GM13976 (cell line): ENCODE measurements at regions not wholly inside any gene's neighbourhood (a gene's known extent, or its start where the extent isn't known, plus 50 kb on each side); places are given as distances from the start of the nearest gene placed in this dataset.

Source experiments
- DNase-seq: peaks from one replicate; pipeline ENCODE4 v3.0.0; 2012; ENCODE audit warnings: low spot score
- in situ Hi-C: fragments of 300-500 bp; cut with MboI; formaldehyde crosslinking; loops from one replicate; pipeline ENCODE4 v1.12.0; 2022; ENCODE audit warnings: low sequenced_read_pairs, mixed read lengths, inconsistent platforms; ENCODE audit not compliant: unreplicated experiment
- TF ChIP-seq, protein P1 (sequence below): IDR thresholded peaks from 2 replicates; pipeline ENCODE4 v1.5.1; 2012; ENCODE audit warnings: borderline replicate concordance, mild to moderate bottlenecking; ENCODE audit not compliant: insufficient read depth; ENCODE audit errors: extremely low read depth, missing control alignments, control extremely low read depth

DNA sequence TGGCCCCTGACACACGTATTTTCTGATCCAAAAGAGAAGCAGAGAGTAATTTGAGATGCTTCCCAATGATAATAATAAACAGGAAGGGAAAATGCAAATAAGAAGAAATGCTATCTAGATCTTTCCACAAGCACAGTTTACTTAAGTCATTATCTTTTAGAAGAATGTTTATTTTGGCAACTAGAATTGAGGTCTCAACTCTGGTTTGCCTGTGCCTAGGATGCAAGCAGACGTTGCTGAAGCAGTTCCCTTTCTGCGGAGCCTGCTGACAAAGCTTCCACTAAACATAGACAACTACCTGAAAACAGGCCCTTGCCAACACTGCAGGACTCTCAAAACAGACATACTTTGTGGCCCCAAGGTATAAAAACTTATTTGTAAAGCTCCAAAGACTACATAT, 315.8 kb upstream of the POM121L12 start:
- in situ Hi-C loops, result no loop called here
- no peak for DNase-seq
- TF ChIP-seq, protein P1, sequence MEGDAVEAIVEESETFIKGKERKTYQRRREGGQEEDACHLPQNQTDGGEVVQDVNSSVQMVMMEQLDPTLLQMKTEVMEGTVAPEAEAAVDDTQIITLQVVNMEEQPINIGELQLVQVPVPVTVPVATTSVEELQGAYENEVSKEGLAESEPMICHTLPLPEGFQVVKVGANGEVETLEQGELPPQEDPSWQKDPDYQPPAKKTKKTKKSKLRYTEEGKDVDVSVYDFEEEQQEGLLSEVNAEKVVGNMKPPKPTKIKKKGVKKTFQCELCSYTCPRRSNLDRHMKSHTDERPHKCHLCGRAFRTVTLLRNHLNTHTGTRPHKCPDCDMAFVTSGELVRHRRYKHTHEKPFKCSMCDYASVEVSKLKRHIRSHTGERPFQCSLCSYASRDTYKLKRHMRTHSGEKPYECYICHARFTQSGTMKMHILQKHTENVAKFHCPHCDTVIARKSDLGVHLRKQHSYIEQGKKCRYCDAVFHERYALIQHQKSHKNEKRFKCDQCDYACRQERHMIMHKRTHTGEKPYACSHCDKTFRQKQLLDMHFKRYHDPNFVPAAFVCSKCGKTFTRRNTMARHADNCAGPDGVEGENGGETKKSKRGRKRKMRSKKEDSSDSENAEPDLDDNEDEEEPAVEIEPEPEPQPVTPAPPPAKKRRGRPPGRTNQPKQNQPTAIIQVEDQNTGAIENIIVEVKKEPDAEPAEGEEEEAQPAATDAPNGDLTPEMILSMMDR, result no peak

DNA sequence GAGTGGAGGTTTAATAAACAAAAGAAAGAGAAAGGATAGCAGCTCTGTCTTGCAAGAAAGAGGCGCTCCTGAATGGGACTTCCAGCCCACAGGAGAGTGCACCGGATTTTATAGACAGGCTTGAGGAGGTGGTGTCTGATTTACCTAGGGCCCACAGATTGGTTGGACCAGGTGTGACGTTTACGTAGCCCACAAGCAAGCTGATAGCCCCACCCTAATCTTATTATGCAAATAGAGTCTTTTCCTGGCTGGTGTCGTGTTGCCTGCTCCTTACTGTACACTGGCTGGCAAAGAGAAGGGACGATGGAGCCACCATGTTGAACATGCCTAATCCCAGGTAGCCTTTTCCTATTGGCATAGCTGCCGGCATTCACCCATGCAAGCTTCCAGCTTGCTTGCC, 319.7 kb upstream of the POM121L12 start:
- no peak for DNase-seq
- TF ChIP-seq, protein P1, result no peak
- in situ Hi-C loops, result no loop called here

DNA sequence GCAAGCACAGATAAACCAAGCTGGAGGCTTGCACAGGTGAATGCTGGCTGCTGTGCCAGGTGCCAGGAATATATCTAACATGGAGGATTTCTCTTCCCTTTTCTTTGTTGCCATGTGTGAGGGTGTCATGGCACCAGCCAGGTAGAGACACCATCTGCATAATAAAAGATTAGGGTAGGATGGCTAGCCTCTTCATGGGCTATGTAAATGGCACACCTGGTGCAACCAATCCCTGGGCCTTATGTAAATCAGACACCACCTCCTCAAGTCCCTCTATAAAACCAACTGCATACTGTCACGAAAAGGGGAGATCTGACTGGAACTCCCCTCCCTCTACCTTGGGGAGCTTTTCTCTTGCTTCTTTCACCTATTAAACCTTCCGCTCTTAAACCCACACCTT, 322.5 kb upstream of the POM121L12 start:
- TF ChIP-seq, protein P1, result no peak
- in situ Hi-C loops, result no loop called here
- no peak for DNase-seq

DNA sequence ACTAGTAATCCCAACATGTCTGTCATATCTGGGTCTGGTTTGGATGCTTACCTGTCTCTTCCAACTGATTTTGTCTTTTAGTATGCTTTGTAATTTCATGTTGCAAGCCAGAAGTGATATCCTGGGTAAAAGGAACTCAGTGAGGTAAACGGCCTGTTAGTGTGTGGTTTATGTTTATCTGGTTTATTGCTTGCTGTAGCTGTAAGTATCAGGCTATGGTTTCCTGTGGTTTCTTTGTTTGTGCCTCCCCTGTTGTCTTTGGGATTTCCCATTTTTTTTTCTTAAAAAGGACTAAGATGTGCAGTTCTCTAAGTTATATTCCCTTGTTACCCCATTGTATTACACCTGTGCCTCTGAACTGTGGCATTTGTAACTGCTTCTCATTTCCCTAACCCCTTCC, 323.5 kb upstream of the POM121L12 start:
- TF ChIP-seq, protein P1, result no peak
- DNase-seq, result no peak
- in situ Hi-C loops, result no loop called here

DNA sequence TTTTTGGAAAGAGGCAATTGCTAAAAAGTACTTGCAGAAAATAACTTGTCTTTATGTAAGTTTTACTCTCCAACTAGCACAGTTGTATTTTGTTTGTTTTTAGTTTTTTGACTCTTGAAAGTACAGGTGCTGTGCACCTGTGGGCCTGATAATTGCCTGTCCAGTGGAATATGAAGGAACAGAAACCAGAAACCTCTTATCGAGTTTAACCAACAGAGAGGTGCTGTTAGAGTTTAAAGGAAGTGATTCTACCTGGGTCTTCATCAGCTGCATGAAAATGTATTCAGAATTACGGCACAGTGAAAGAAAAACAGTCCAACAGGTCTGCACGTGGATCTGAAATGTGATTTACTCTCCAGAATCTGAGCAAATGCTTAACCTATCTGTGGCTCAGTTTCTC, 326.6 kb upstream of the POM121L12 start:
- TF ChIP-seq, protein P1, result no peak
- in situ Hi-C loops, result no loop called here
- no peak for DNase-seq

DNA sequence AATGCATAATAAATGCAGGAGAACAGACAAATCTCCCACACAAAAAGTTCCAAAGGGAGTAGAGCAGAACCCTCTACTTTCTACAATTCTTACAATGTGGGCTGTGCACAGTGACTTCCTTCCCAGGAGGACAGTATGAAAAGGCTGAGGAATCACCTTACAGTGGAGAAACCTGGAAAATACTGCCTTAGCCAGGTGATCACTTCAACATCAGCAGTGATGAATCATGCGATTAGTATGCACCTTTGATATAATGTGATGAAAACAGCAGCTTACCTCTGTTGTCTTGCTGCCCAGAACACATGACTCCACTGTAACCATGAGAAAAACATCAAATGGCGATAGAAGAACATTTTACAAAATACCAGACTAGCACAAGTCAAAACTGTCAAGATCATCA, 329.7 kb upstream of the POM121L12 start:
- TF ChIP-seq, protein P1, result no peak
- in situ Hi-C loops, result no loop called here
- no peak for DNase-seq

DNA sequence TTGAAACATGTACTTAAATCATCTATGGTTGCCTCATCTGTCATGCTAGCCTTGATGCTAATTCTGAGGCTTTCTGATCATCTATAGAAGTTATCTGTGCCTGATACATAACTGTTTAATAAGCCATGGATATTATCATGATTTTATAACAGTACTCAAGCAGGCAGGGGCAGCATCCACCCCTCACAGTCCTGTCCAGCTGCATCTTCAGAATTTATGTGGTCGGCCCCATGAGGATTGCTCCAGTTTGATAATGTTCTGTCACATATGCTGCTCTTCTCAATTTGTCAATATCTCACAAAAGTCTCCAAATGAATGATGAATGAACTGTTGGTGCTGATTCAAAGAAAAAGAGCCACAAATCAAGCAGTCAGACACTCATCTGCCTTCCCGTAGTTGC, 335.1 kb upstream of the POM121L12 start:
- TF ChIP-seq, protein P1, result no peak
- no peak for DNase-seq
- in situ Hi-C loops, result no loop called here
